K562 (cell line): ENCODE measurements at regions not wholly inside any gene's neighbourhood (a gene's known extent, or its start where the extent isn't known, plus 50 kb on each side); places are given as distances from the start of the nearest gene placed in this dataset.

Source experiments
- ATAC-seq: fragments of 200-7000 bp; cut with Tn5 transposase; 3 replicates; pipeline ENCODE4 v1.9.1; 2020; ENCODE audit warnings: moderate library complexity
- BruUV-seq: library from RNA; stranded (reverse); fragments of 400-500 nt; replicated peaks from 2 replicates; lab custom pipeline; 2021; lab: Mats Ljungman, UMichigan
- CTCF ChIA-PET: fragments of 300-600 bp; formaldehyde crosslinking; extraction: SDS; loops from one replicate; lab custom pipeline; 2021; ENCODE audit warnings: low intra/inter-chr PET ratio; lab: Yijun Ruan, JAX
- POLR2A ChIA-PET: fragments of 300-600, 350-650 bp; sonication (Branson Sonifier 250); formaldehyde crosslinking; extraction: SDS; loops from one replicate; lab custom pipeline; 2021; ENCODE audit warnings: antibody characterized with exemption, inconsistent platforms; lab: Yijun Ruan, JAX
- DNase-seq, 4 experiments: peaks; one replicate each; pipeline versions ENCODE4 v3.0.0 to v3.0.0-alpha.2; 2011 to 2018; ENCODE audit warnings: low spot score in 3 of 4, mixed read lengths in 3 of 4; ENCODE audit errors: extremely low read depth in 1 of 4
- FAIRE-seq: peaks from 2 replicates; lab custom pipeline; 2011; peaks lifted over from hg19 to GRCh38; lab: Jason Lieb, UNC
- H2AFZ ChIP-seq: 2 replicates; pipeline ENCODE4 v1.6.0; 2011; ENCODE audit warnings: low read depth, low read length, control low read depth, inconsistent platforms
- H3K27ac ChIP-seq: fragments of 200-600 bp; 3 replicates; pipeline ENCODE4 v1.8.0; 2011; ENCODE audit warnings: low read depth, mild to moderate bottlenecking, control low read depth, inconsistent platforms, low read length, moderate library complexity, mixed read lengths; ENCODE audit errors: extremely low read depth
- H3K27me3 ChIP-seq, 2 experiments: fragments of 300-600 bp in 1 of 2; 2 replicates in 1 of 2; 3 replicates in 1 of 2; pipeline versions ENCODE4 v1.6.0 to v1.8.0; 2011; ENCODE audit warnings: inconsistent platforms in 2 of 2, low read length in 2 of 2, mild to moderate bottlenecking in 1 of 2, mixed read lengths in 1 of 2, moderate library complexity in 1 of 2; ENCODE audit not compliant: control insufficient read depth in 2 of 2, insufficient read depth in 2 of 2
- H3K36me3 ChIP-seq: fragments of 300-600 bp; 3 replicates; pipeline ENCODE4 v1.8.0; 2011; ENCODE audit warnings: mild to moderate bottlenecking, low read length, inconsistent platforms; ENCODE audit not compliant: control insufficient read depth, insufficient read depth
- H3K4me1 ChIP-seq, 2 experiments: fragments of 200-600 bp in 1 of 2; replicated peaks in 1 of 2; 2 replicates in 1 of 2; 3 replicates in 1 of 2; pipeline versions ENCODE4 v1.5.1 to v1.8.0; 2011; ENCODE audit warnings: inconsistent platforms in 2 of 2, low read length in 2 of 2, mild to moderate bottlenecking in 1 of 2, mixed read lengths in 1 of 2, moderate library complexity in 1 of 2; ENCODE audit not compliant: control insufficient read depth in 2 of 2, insufficient read depth in 2 of 2
- H3K4me2 ChIP-seq: 2 replicates; pipeline ENCODE4 v1.6.1; 2011; ENCODE audit warnings: low read length, control low read depth, inconsistent platforms, mixed read lengths; ENCODE audit not compliant: insufficient read depth
- H3K4me3 ChIP-seq: fragments of 200-600 bp; sonication (generic), shearing (Covaris generic); 2 replicates; pipeline ENCODE4 v1.5.1; 2016; ENCODE audit warnings: control low read depth, inconsistent platforms
- H3K79me2 ChIP-seq: fragments of 200-600 bp; 3 replicates; pipeline ENCODE4 v1.8.0; 2011; ENCODE audit warnings: low read length, inconsistent platforms; ENCODE audit not compliant: control insufficient read depth, insufficient read depth
- H3K9ac ChIP-seq, 2 experiments: 2 replicates each; pipeline versions ENCODE4 v1.6.0 to v1.6.1; 2011; ENCODE audit warnings: low read depth in 2 of 2, low read length in 2 of 2, control low read depth in 1 of 2, inconsistent platforms in 1 of 2, mild to moderate bottlenecking in 1 of 2, mixed read lengths in 1 of 2; ENCODE audit not compliant: insufficient read depth in 1 of 2
- H3K9me1 ChIP-seq: one replicate; pipeline ENCODE4 v1.6.0; 2011; ENCODE audit warnings: inconsistent platforms, mild to moderate bottlenecking, low read length, moderate library complexity; ENCODE audit not compliant: control insufficient read depth, insufficient read depth
- H3K9me3 ChIP-seq: replicated peaks from 2 replicates; pipeline ENCODE4 v1.5.1; 2011; ENCODE audit warnings: low read depth, low read length, inconsistent platforms; ENCODE audit not compliant: control insufficient read depth, insufficient read depth
- H4K20me1 ChIP-seq: replicated peaks from 2 replicates; pipeline ENCODE4 v1.6.1; 2011; ENCODE audit warnings: low read length, inconsistent platforms, mixed read lengths; ENCODE audit not compliant: control insufficient read depth, insufficient read depth
- FOXA1 ChIP-seq: fragments of 450-650 bp; IDR thresholded peaks from 2 replicates; pipeline ENCODE4 v1.6.1; 2016; ENCODE audit warnings: mild to moderate bottlenecking, borderline replicate concordance
- SPI1 ChIP-seq: IDR thresholded peaks from 2 replicates; pipeline ENCODE4 v1.6.1; 2011; ENCODE audit warnings: low read depth, low read length, control low read depth, borderline replicate concordance
- WGBS: fragments of 100-300 bp; shearing (Covaris generic); methylation state at CpG from one replicate; pipeline ENCODE4 v1.1.6; 2016; ENCODE audit warnings: low coverage, mixed read lengths; ENCODE audit not compliant: insufficient coverage; ENCODE audit errors: missing lambda C conversion rate; 5-methylcytosine and 5-hydroxymethylcytosine counted together
- in situ Hi-C: fragments of 300-500 bp; cut with MboI; formaldehyde crosslinking; loops from 4 replicates; pipeline ENCODE4 v1.15.0; 2018; ENCODE audit warnings: inconsistent platforms, mixed read lengths
- intact Hi-C: fragments of 100-400 bp; cut with micrococcal nuclease; formaldehyde crosslinking; loops from 2 replicates; pipeline ENCODE4 v1.14.2; 2022
- TF ChIP-seq, protein P1 (sequence below), 3 experiments: fragments of 200-800 bp in 1 of 3; sonication (Bioruptor generic) in 1 of 3; sonication (generic) in 1 of 3; formaldehyde crosslinking in 1 of 3; IDR thresholded peaks; 2 replicates each; pipeline versions ENCODE4 v1.6.1 to v1.8.0; 2016 to 2022; ENCODE audit warnings: mild to moderate bottlenecking in 2 of 3, missing compliant biosample characterization in 2 of 3, missing genetic modification characterization in 2 of 3, missing genetic modification reagents in 1 of 3

DNA sequence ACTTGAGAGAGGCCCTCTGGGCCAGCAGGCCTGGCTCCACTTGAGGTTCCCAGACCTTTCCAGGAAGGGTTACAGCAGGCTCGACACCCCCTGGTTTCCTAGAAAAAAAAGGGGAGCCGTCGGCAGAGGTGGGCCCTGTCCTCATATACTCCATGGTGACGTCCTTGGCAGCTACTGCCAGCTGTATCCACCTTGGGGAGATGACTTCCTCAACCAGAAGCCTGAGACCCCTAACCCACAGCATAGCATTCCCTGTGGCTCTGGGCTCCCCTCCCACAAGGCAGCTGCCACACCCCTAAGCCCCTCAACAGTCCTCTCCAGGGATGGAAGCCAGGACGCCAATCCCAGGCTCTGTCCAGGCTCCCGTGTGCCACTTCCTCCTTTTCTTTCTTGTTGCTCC, 294.8 kb downstream of the CDC5L start:
- Histone ChIP-seq H2AFZ (no peak overlapping the region), H3K9me3 (no peaks in the 10 kb centered on the region), H3K79me2 (no peaks in the 10 kb centered on the region), H3K36me3 (no peaks in the 10 kb centered on the region), H4K20me1 (no peaks in the 10 kb centered on the region), H3K4me1 (no peaks in the 10 kb centered on the region), H3K9ac (no peak overlapping the region), H3K4me3 (no peak overlapping the region), H3K9me1 (no peaks in the 10 kb centered on the region), H3K4me2 (no peak overlapping the region), H3K27me3 (peaks cover 2 to 32% of the 10 kb centered on the region in 2 experiments; a peak in 3 of 5 replicates), H3K27ac (no peak overlapping the region)
- DNase-seq (no peak), ATAC-seq (no peak), FAIRE-seq (no peak)
- ChIA-PET CTCF (no interaction called here), POLR2A (interaction anchor here (0.6 kb wide), 1 partner anchor 105 kb away, joined by 4 read pairs; no protein-coding TSS in a partner anchor)
- 2% methylated on average over 6 of the region's 6 CpGs for WGBS
- TF ChIP-seq, protein P1, sequence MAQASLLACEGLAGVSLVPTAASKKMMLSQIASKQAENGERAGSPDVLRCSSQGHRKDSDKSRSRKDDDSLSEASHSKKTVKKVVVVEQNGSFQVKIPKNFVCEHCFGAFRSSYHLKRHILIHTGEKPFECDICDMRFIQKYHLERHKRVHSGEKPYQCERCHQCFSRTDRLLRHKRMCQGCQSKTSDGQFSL (CRISPR knock-in tag; IDR thresholded peaks at IDR 0.05): no peak
- TF ChIP-seq, protein P1 (tag; IDR thresholded peaks at IDR 0.05): no peak
- TF ChIP-seq FOXA1 (no peak), SPI1 (peak; percentile 36; the same call in 1 of the 2 replicates)
- intact Hi-C loops (no loop called here), in situ Hi-C loops (no loop called here)
- BruUV-seq: no TSS peak
